ENCODE measurements at regions not wholly inside any gene's neighbourhood (a gene's known extent, or its start where the extent isn't known, plus 50 kb on each side); places are given as distances from the start of the nearest gene placed in this dataset.

DNA sequence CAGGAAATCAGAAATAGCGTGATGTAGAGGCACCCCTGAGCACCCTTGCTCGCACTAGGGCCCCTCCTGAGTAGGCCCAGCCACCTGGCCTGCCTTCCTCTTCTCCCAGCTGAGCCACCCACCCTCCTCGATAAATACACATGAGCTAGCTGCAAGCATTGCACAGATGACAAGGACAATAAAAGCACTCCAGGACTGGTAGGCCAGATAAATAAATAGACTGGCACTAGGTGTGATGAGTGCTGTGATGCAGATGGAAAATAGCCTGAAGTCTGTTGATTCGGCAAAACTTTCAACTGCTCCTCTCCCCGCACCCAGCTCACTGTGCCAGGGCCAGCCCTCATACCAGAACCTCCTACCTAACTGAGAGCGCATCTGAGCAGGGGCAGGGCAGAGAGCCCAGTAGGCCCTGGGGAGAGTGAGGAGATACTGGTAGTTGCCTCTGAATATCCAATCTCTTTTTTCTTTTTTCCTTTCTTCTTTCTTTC is 54.5 kb upstream of the GPI start:
- TF ChIP-seq, protein P1, sequence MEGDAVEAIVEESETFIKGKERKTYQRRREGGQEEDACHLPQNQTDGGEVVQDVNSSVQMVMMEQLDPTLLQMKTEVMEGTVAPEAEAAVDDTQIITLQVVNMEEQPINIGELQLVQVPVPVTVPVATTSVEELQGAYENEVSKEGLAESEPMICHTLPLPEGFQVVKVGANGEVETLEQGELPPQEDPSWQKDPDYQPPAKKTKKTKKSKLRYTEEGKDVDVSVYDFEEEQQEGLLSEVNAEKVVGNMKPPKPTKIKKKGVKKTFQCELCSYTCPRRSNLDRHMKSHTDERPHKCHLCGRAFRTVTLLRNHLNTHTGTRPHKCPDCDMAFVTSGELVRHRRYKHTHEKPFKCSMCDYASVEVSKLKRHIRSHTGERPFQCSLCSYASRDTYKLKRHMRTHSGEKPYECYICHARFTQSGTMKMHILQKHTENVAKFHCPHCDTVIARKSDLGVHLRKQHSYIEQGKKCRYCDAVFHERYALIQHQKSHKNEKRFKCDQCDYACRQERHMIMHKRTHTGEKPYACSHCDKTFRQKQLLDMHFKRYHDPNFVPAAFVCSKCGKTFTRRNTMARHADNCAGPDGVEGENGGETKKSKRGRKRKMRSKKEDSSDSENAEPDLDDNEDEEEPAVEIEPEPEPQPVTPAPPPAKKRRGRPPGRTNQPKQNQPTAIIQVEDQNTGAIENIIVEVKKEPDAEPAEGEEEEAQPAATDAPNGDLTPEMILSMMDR (IDR thresholded peaks at IDR 0.05; ENCODE audit: control extremely low read depth, extremely low read depth, low read depth, missing control alignments), result no peak
- POLR2A ChIA-PET, result no interaction called here
- CTCF ChIA-PET, result interaction anchor here (1.3 kb wide), 1 partner anchor 91 kb away, joined by 3 read pairs; no protein-coding TSS in a partner anchor
- no peak for DNase-seq (ENCODE audit: extremely low spot score)

DNA sequence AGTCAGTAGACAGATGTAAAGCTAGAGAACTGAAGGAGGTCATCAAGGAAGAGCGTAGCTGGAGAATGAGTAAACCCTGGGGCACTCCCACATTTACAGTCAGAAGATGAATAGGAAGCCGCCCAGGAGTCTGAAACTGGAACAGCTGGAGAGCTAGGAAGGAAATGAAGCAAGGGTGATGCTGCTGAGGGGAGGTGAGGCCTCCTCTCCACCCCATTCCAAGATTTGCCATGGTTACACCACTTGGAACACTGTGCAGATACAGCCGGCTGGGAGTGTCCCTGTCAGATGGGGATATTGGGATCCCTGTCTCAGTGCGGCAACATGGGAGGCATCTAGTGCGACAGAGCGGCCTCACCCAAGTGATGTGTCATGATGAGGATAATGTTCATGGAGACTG is 51.8 kb upstream of the GPI start:
- DNase-seq (ENCODE audit: extremely low spot score), result no peak
- CTCF ChIA-PET, result no interaction called here
- POLR2A ChIA-PET, result no interaction called here
- TF ChIP-seq, protein P1 (IDR thresholded peaks at IDR 0.05; ENCODE audit: control extremely low read depth, extremely low read depth, low read depth, missing control alignments), result no peak

- ChIA-PET CTCF (interaction anchor here (0.8 to 1.5 kb wide), 6 partner anchors 8 to 52 kb away, joined by 3 read pairs; no protein-coding TSS in a partner anchor), POLR2A (no interaction called here)
- no peak for DNase-seq (ENCODE audit: extremely low spot score)
- TF ChIP-seq, protein P1 (IDR thresholded peaks at IDR 0.05; ENCODE audit: control extremely low read depth, extremely low read depth, low read depth, missing control alignments), result no peak
Observed at GRCh38 chr19:34314437-34315313, 50.3 kb upstream of the GPI start.
